Activated T-cell treated with anti-CD3 and anti-CD28 coated beads for 4 hours (primary cell): ENCODE measurements at regions not wholly inside any gene's neighbourhood (a gene's known extent, or its start where the extent isn't known, plus 50 kb on each side); places are given as distances from the start of the nearest gene placed in this dataset.

Experiments used
- DNase-seq: peaks from one replicate; pipeline ENCODE4 v3.0.0-alpha.2; 2020

GRCh38 chr5:173744551-173744950 lies 128.1 kb upstream of the BOD1 start:
- no peak for DNase-seq

- no peak for DNase-seq
Measured at GRCh38 chr5:173745123-173745522, 128.7 kb upstream of the BOD1 start.

- no peak for DNase-seq
Measured at GRCh38 chr5:173745557-173745956, 129.1 kb upstream of the BOD1 start.

GRCh38 chr5:173746047-173746646 lies 129.7 kb upstream of the BOD1 start:
- no peak for DNase-seq

GRCh38 chr5:173747876-173748275 lies 131.4 kb upstream of the BOD1 start:
- DNase-seq, result no peak

- DNase-seq, result no peak
Measured at GRCh38 chr5:173750538-173751265, 134.3 kb upstream of the BOD1 start.

GRCh38 chr5:173751266-173751600 lies 134.8 kb upstream of the BOD1 start:
- DNase-seq, result no peak

- no peak for DNase-seq
Measured at GRCh38 chr5:173752653-173753052, 135.5 kb upstream of the CPEB4 start.

GRCh38 chr5:173753307-173754168 lies 134.6 kb upstream of the CPEB4 start:
- no peak for DNase-seq

GRCh38 chr5:173755319-173755718 lies 132.8 kb upstream of the CPEB4 start:
- no peak for DNase-seq

GRCh38 chr5:173757403-173758209 lies 130.5 kb upstream of the CPEB4 start:
- no peak for DNase-seq

- no peak for DNase-seq
Measured at GRCh38 chr5:173758676-173759075, 129.5 kb upstream of the CPEB4 start.

GRCh38 chr5:173759691-173760090 lies 128.5 kb upstream of the CPEB4 start:
- DNase-seq, result no peak

- DNase-seq, result no peak
Measured at GRCh38 chr5:173760461-173761177, 127.5 kb upstream of the CPEB4 start.

GRCh38 chr5:173761178-173761513 lies 127.0 kb upstream of the CPEB4 start:
- DNase-seq, result no peak

GRCh38 chr5:173762045-173762444 lies 126.1 kb upstream of the CPEB4 start:
- no peak for DNase-seq

- no peak for DNase-seq
Measured at GRCh38 chr5:173762930-173763329, 125.2 kb upstream of the CPEB4 start.

GRCh38 chr5:173763410-173763809 lies 124.7 kb upstream of the CPEB4 start:
- DNase-seq, result no peak

- DNase-seq, result no peak
Measured at GRCh38 chr5:173764332-173765028, 123.7 kb upstream of the CPEB4 start.

- DNase-seq, result no peak
Measured at GRCh38 chr5:173765029-173765644, 123.0 kb upstream of the CPEB4 start.

- no peak for DNase-seq
Measured at GRCh38 chr5:173765661-173766060, 122.5 kb upstream of the CPEB4 start.
